CD14-positive monocyte (primary cell): ENCODE measurements at regions not wholly inside any gene's neighbourhood (a gene's known extent, or its start where the extent isn't known, plus 50 kb on each side); places are given as distances from the start of the nearest gene placed in this dataset.

Experiments used
- DNase-seq, 3 donors: peaks; one replicate each; pipeline ENCODE4 v3.0.0-alpha.2; 2011 to 2022
- H2AFZ ChIP-seq: 2 replicates; pipeline ENCODE4 v1.6.0; 2012; ENCODE audit warnings: mild to moderate bottlenecking, low read depth, low read length, inconsistent platforms; ENCODE audit not compliant: insufficient read depth, poor library complexity, severe bottlenecking
- H3K27ac ChIP-seq, 2 donors: 1 replicate in 1 of 2; 2 replicates in 1 of 2; pipeline ENCODE4 v1.5.1; 2012 to 2013; ENCODE audit warnings: low read length in 2 of 2, control low read depth in 1 of 2, inconsistent platforms in 1 of 2, low read depth in 1 of 2, mild to moderate bottlenecking in 1 of 2
- H3K27me3 ChIP-seq, 2 donors: one replicate each; pipeline versions ENCODE4 v1.6.0 to v1.6.1; 2011 to 2013; ENCODE audit warnings: low read length in 2 of 2; ENCODE audit not compliant: control insufficient read depth in 2 of 2, insufficient read depth in 2 of 2
- H3K36me3 ChIP-seq, 2 donors: replicated peaks in 1 of 2; 1 replicate in 1 of 2; 2 replicates in 1 of 2; pipeline versions ENCODE4 v1.5.1 to v1.6.1; 2012 to 2013; ENCODE audit warnings: low read length in 2 of 2, control low read depth in 1 of 2, inconsistent platforms in 1 of 2, mild to moderate bottlenecking in 1 of 2; ENCODE audit not compliant: insufficient read depth in 2 of 2, control insufficient read depth in 1 of 2
- H3K4me1 ChIP-seq, 2 donors: 1 replicate in 1 of 2; 2 replicates in 1 of 2; pipeline versions ENCODE4 v1.5.1 to v1.6.1; 2012 to 2013; ENCODE audit warnings: low read length in 2 of 2, control low read depth in 1 of 2, inconsistent platforms in 1 of 2, mild to moderate bottlenecking in 1 of 2, moderate library complexity in 1 of 2; ENCODE audit not compliant: insufficient read depth in 2 of 2, control insufficient read depth in 1 of 2
- H3K4me2 ChIP-seq: replicated peaks from 2 replicates; pipeline ENCODE3; 2012; ENCODE audit warnings: low read length, moderate library complexity, mild to moderate bottlenecking; ENCODE audit not compliant: poor library complexity, severe bottlenecking; ENCODE audit errors: extremely low read depth
- H3K4me3 ChIP-seq, 3 experiments: fragments of 200-600 bp in 1 of 3; sonication (generic) in 1 of 3; replicated peaks in 1 of 3; 1 replicate in 2 of 3; 2 replicates in 1 of 3; pipeline ENCODE4 v1.5.1; 2011 to 2013; ENCODE audit warnings: low read length in 3 of 3, mild to moderate bottlenecking in 3 of 3, control low read depth in 2 of 3, low read depth in 2 of 3, inconsistent platforms in 1 of 3, moderate library complexity in 1 of 3
- H3K79me2 ChIP-seq: 2 replicates; pipeline ENCODE4 v1.6.0; 2012; ENCODE audit warnings: mild to moderate bottlenecking, control low read depth, inconsistent platforms, low read length, moderate library complexity; ENCODE audit not compliant: insufficient read depth
- H3K9ac ChIP-seq: 2 replicates; pipeline ENCODE4 v1.6.0; 2017; ENCODE audit warnings: low read length, mild to moderate bottlenecking; ENCODE audit not compliant: insufficient read depth, poor library complexity, severe bottlenecking
- H3K9me3 ChIP-seq, 2 donors: replicated peaks in 1 of 2; 1 replicate in 1 of 2; 2 replicates in 1 of 2; pipeline versions ENCODE4 v1.5.1 to v1.6.1; 2012 to 2013; ENCODE audit warnings: low read length in 2 of 2, control low read depth in 1 of 2; ENCODE audit not compliant: control insufficient read depth in 1 of 2, insufficient read depth in 1 of 2
- H4K20me1 ChIP-seq: 2 replicates; pipeline ENCODE4 v1.6.0; 2012; ENCODE audit warnings: mild to moderate bottlenecking, low read length, control low read depth, moderate library complexity; ENCODE audit not compliant: insufficient read depth
- H3K27ac Mint-ChIP-seq, 7 donors: one replicate each; pipeline ENCODE4 v1.8.0; 2020; ENCODE audit warnings: mild to moderate bottlenecking in 7 of 7, mixed read lengths in 7 of 7, moderate library complexity in 6 of 7, inconsistent platforms in 2 of 7
- H3K27me3 Mint-ChIP-seq, 3 donors: one replicate each; pipeline ENCODE4 v1.8.0; 2021 to 2022; ENCODE audit warnings: low read depth in 3 of 3, mild to moderate bottlenecking in 3 of 3, mixed read lengths in 3 of 3, moderate library complexity in 3 of 3, inconsistent platforms in 1 of 3
- H3K36me3 Mint-ChIP-seq, 2 donors: one replicate each; pipeline ENCODE4 v1.8.0; 2020; ENCODE audit warnings: mixed read lengths in 2 of 2, inconsistent platforms in 1 of 2, mild to moderate bottlenecking in 1 of 2
- H3K4me1 Mint-ChIP-seq: one replicate; pipeline ENCODE4 v1.8.0; 2020; ENCODE audit warnings: mild to moderate bottlenecking, mixed read lengths
- H3K4me3 Mint-ChIP-seq, 2 donors: one replicate each; pipeline ENCODE4 v1.8.0; 2020; ENCODE audit warnings: mild to moderate bottlenecking in 2 of 2, mixed read lengths in 2 of 2, moderate library complexity in 1 of 2
- H3K9me3 Mint-ChIP-seq, 7 donors: one replicate each; pipeline ENCODE4 v1.8.0; 2020 to 2022; ENCODE audit warnings: mixed read lengths in 7 of 7, mild to moderate bottlenecking in 6 of 7, moderate library complexity in 6 of 7, inconsistent platforms in 2 of 7
- CTCF ChIP-seq: fragments of 200-600 bp; IDR thresholded peaks from one replicate; pipeline ENCODE4 v1.8.0; 2022; ENCODE audit warnings: antibody characterized with exemption, mild to moderate bottlenecking
- WGBS: methylation state at CpG from one replicate; pipeline ENCODE4 v1.1.5; 2013; ENCODE audit warnings: missing lambda C conversion rate; ENCODE audit not compliant: insufficient coverage; 5-methylcytosine and 5-hydroxymethylcytosine counted together
- intact Hi-C, 2 donors: fragments of 100-400 bp; cut with micrococcal nuclease; formaldehyde crosslinking; loops; one replicate each; pipeline versions ENCODE4 v1.15.0 to v1.15.1; 2023

- Histone ChIP-seq H3K27ac (no peak overlapping the region), H4K20me1 (no peaks in the 10 kb centered on the region), H3K4me3 (no peak overlapping the region), H2AFZ (no peak overlapping the region), H3K9ac (no peak overlapping the region), H3K36me3 (no peaks in the 10 kb centered on the region), H3K4me1 (no peaks in the 10 kb centered on the region), H3K9me3 (peaks cover 0 to 1% of the 10 kb centered on the region in 2 donors), H3K27me3 (no peaks in the 10 kb centered on the region), H3K79me2 (no peaks in the 10 kb centered on the region), H3K4me2 (no peak overlapping the region)
- 100% methylated on average over 2 of the region's 4 CpGs for WGBS
- peaks cover 0 to 12% (median 2%) of the 10 kb centered on the region in 7 donors for H3K9me3 Mint-ChIP-seq
- TF ChIP-seq CTCF = no peak
- no peaks in the 10 kb centered on the region for H3K36me3 Mint-ChIP-seq
- H3K27ac Mint-ChIP-seq = no peak overlapping the region
- no peaks in the 10 kb centered on the region for H3K4me1 Mint-ChIP-seq
- intact Hi-C loops = no loop called here
- H3K4me3 Mint-ChIP-seq = no peak overlapping the region
- H3K27me3 Mint-ChIP-seq = no peaks in the 10 kb centered on the region
- no peak for DNase-seq
Measured at GRCh38 chr18:28366676-28367075, 189.7 kb upstream of the CDH2 start.

GRCh38 chr18:28365411-28365831 lies 188.5 kb upstream of the CDH2 start:
- no CpG with 5 or more reads among the region's 1 CpG for WGBS
- no peak overlapping the region for H3K27ac Mint-ChIP-seq

More at GRCh38 chr18:28365411-28365831, 188.5 kb upstream of the CDH2 start:
- H3K4me3 ChIP-seq = no peak overlapping the region
- no peak overlapping the region for H3K4me2 ChIP-seq
- no peak overlapping the region for H3K9ac ChIP-seq
- H3K4me3 Mint-ChIP-seq = no peak overlapping the region
- no peak for TF ChIP-seq CTCF
- H3K79me2 ChIP-seq = no peaks in the 10 kb centered on the region
- H3K9me3 ChIP-seq = no peaks in the 10 kb centered on the region
- H3K4me1 ChIP-seq = no peaks in the 10 kb centered on the region
- H3K27me3 ChIP-seq = no peaks in the 10 kb centered on the region
- H4K20me1 ChIP-seq = no peaks in the 10 kb centered on the region
- DNase-seq = no peak
- intact Hi-C loops = no loop called here
- no peaks in the 10 kb centered on the region for H3K27me3 Mint-ChIP-seq
- no peak overlapping the region for H2AFZ ChIP-seq
- no peaks in the 10 kb centered on the region for H3K36me3 ChIP-seq
- peaks cover 0 to 13% (median 2%) of the 10 kb centered on the region in 7 donors for H3K9me3 Mint-ChIP-seq
- H3K4me1 Mint-ChIP-seq = no peaks in the 10 kb centered on the region
- H3K27ac ChIP-seq = no peak overlapping the region
- H3K36me3 Mint-ChIP-seq = no peaks in the 10 kb centered on the region
